H1 (cell line): ENCODE measurements at regions not wholly inside any gene's neighbourhood (a gene's known extent, or its start where the extent isn't known, plus 50 kb on each side); places are given as distances from the start of the nearest gene placed in this dataset.

Experiments
- CTCF ChIP-seq, 3 experiments: IDR thresholded peaks; 1 replicate in 2 of 3; 2 replicates in 1 of 3; pipeline versions ENCODE4 v1.5.1 to v1.6.1; 2011; ENCODE audit warnings: low read length in 3 of 3, mild to moderate bottlenecking in 3 of 3, inconsistent platforms in 2 of 3, low read depth in 1 of 3, moderate library complexity in 1 of 3; ENCODE audit not compliant: insufficient read depth in 1 of 3; ENCODE audit errors: control extremely low read depth in 1 of 3
- USF2 ChIP-seq: IDR thresholded peaks from 2 replicates; pipeline ENCODE4 v1.6.1; 2011; ENCODE audit warnings: low read length, improper control_type of control experiment

GRCh38 chr18:43702399-43702798 lies 425.1 kb upstream of the SYT4 start (continued):
- TF ChIP-seq CTCF (IDR thresholded peaks at IDR 0.05; ENCODE audit: control extremely low read depth in 1 of 3, insufficient read depth in 1 of 3, low read depth in 1 of 3, low read length in 3 of 3) = no peak
- TF ChIP-seq USF2 = no peak
